C1 segment of cervical spinal cord (tissue), 14 donors: ENCODE measurements at regions not wholly inside any gene's neighbourhood (a gene's known extent, or its start where the extent isn't known, plus 50 kb on each side); places are given as distances from the start of the nearest gene placed in this dataset.

Experiments
- DNase-seq, 14 donors: peaks; one replicate each; lab custom pipeline; 2025; lab: John Stamatoyannopoulos, UW

DNA sequence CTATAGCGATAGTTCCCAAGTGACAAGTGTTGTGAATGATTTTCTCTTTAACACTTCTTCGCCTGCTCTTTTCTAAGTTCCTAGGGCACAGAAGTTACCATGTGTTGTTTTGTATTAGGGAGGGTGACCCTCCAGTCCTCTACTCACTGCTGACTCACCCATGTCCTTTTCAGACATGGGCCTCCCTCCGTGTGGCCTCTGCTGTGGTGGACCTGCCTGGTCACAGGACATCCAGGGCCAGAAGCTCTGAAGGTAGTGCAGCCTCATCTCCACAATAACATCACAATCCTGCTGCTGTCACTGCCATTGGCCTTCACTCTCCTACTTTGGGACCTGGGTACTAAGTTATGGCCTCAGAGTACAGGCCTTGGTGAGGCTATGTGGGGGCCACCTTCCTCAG is 87.1 kb upstream of the TNFAIP3 start:
- DNase-seq, result no peak

DNA sequence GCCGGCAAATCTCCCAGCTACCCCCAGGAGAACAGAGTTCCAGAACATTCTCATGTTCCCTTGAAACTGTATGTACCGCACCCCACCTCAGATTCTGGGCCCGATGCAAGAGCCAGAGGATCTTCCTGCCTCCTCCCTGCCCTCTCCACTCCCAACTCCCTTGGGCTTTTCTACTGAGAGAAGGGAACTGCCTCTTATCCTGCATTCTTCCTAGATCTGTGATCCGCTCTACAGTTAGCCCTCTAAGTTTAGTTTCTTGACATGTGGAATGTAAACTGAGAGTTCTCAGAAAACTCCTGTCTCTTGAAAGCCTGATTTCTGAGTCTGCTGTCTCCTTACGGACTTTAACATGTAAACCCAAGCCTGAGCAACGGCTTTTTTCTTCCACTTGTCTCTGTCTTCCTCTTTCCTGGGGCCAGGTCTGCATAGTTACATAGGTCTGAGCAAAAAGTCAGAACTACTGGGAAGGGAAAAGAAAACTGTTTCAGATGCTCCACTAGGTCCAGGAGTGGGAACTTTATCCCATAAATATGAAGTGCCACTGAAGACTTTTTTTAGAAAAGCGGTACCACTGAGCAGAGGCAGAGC is 86.5 kb upstream of the TNFAIP3 start:
- no peak for DNase-seq

DNA sequence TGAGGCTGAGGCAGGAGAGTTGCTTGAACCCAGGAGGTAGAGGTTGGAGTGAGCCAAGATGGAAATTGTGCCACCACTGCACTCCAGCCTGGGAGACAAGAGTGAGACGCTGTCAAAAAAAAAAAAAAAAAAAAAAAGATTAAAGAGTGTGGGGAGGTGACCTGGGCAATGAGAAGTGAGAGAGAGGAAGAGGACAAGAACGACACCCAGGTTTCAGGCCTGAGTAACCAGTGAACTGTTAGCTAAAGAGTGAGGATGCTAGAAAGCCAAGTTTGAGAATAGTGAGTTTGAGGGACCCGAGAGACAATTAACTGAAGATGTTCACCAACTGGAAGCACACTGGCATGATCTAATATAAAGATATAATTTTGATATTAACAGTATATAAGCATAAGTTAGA is 85.4 kb upstream of the TNFAIP3 start:
- DNase-seq, result no peak

DNA sequence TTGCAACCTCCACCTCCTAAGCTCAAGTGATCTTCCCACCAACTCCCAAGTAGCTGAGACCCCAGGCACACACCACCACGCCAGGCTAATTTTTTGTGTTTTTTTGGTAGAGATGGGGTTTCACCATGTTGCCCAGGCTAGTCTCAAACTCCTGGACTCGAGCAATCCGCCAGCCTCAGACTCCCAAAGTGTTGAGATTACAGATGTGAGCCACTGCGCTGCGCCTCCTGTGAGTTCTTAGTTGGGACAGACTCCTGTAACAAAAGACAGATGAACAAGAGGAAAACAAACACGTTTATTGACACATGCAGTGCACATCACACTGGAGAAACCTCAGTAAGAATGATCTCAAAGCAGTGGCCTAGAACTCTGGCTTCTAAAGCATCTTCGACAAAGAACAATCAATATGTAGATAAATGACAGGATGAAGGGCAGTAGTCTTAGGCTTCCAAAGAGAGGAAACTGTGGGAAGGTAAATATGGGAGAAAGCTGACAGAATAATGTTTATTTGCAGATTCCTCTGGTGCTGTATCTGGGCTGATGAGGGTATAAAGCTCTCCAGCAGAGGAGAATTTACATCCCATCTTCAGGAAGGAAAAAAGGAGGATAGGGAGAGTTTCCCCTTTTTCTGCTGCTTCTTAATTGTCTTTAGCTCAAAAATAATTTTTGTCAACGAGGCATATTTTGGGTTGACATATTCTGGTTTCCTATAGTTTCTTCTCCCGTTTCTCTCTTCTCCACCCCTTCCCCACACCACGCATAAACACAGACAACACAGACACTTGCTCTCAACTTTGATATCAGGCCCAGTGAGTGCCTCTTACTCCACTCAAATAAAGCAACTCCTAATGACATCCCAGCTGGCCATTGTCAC is 84.7 kb upstream of the TNFAIP3 start:
- DNase-seq, result no peak

DNA sequence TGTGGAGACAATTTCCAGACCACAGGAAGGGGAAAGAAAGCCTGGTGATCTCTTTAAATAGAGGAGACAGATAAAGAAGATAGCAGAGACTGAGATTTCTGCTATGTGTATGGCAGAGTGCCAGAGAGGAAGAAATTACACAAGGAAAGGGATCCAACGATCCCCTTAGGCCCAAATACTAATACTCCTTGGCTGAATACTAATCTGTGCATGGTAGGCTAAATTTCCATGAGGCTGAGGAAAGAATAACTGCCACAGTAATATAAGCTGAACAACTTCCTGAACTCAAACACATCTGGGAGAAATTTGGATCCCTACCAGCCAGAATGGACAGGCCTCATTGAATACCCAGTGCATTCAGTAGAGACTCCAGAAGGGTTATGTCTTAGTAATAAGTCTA is 83.3 kb upstream of the TNFAIP3 start:
- DNase-seq, result no peak

DNA sequence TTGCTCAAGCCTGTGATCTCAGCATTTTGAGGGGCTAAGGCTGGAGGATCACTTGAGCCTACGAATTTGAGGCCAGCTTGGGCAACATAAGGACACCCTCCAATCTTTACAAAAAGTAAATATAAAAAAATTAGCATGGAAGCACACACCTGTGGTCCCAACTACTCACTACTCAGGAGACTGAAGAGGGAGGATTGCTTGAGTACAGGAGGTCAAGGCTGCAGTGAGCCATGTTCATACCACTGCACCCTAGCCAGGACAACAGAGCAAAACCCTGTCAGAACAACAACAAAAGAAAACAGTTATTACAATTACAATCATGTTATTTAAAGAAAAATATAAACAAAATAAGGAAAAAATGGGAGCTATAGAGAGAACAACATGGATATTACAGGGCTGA is 82.5 kb upstream of the TNFAIP3 start:
- DNase-seq, result no peak

DNA sequence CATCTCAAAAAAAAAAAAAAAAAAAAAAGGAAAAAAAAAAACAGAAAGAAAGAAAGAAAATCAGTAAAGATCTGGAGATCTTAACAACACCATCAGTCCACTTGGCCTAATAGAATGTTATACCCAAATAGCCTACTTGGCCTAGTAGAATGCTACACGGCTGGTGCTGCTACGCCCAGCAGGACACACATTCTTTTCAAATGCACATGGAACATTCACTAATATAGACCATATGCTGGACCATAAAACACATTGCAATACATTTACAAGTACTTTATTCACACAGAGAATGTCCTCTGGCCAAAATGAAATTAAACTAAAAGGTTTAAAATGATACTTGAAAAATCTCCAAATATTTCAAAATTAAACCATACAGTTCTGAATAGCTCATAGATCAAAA is 80.0 kb upstream of the TNFAIP3 start:
- no peak for DNase-seq

DNA sequence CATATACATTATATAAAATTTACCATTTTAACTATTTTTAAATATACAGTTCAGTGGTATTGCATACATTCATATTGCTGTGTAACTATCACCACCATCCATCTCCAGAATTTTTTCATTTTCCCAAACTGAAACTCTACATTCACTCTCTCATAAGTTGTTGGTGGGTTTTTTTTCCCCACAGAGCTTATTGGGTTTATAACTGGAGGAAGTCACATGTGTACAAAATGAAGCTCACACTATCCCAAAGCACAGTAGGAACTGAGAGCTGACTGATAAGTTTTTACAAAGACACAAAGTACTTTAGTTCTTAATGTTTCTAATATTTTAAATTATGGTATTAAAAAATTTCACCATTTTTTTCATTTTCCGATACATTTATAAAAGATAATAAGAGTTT is 78.8 kb upstream of the TNFAIP3 start:
- DNase-seq, result no peak

DNA sequence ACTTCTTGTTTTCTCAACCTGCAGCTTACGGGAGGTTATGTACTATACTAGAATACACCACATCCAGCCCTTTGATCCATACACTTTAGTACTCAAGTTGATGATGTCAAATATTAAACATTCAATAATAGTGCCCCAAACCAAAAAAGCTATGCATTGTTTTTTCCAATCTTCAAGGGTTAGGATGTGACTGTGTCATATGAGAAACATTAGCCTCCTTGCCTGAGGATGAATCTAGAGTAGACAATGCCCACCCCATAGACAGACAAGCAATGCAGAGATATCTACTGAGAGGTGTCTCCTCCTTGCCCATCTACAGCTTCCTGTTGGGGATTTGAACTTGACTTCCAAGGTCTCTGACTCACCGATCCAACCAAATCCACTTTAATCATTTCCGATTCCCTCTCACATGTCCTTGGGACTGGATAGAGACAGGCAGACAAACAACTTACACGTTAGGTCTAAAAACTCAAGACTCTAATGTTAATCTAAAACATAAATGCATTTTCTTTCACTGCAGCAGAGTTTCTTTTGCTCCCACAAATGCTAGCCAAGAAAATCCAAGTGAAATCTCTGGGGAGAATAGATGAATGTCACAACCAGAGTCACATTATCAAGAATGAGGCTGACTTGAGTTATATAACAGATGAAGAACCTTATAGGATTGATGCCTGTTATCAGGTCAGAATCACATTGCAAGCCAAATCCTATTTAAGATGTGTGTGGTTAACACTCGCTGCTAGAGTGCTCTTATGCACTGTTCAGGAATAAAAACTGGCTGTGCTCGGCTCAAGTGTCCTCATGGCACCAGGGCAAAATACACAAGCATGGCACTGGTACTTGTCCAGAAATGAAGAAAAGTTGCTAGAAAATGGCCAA is 75.5 kb upstream of the TNFAIP3 start:
- no peak for DNase-seq

DNA sequence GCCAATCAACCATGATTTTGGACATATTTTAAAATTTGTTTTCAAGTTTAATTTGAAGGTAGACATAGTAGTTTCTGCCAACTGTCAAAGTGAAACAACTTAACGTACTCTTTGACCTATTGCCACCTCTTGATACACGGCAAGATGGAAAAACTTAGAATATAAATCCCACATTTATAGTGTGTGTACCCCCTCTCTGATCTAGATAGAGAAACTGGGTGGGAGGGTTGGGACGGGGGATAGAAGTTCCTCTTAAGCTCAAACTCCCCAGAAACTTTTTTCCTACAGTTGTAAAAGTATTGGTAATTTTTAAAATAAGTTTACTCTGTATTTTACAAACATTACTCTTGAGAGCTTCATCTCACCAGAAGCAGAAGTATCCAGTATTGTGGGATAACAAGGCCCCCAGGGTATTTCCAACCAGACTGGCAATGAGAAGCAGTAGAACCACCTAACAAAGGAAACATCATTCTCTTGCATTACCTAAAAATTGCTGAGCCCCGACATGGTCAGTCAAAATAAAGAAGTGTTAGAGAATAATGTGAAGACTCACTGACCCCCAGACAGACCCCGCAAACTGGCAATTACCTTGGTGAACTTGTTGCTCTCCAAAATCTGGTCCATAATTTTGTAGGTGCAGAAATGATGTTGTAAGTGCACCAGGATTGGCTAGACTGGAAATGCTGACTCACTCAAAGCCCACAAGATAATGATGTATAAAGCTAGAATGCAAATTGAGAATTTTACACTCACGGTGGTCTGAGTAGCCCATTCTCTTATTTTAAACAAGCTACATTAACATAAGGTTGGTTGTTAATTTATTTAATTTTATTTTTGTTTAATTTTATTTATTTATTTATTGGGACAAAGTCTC is 74.7 kb upstream of the TNFAIP3 start:
- DNase-seq, result no peak

DNA sequence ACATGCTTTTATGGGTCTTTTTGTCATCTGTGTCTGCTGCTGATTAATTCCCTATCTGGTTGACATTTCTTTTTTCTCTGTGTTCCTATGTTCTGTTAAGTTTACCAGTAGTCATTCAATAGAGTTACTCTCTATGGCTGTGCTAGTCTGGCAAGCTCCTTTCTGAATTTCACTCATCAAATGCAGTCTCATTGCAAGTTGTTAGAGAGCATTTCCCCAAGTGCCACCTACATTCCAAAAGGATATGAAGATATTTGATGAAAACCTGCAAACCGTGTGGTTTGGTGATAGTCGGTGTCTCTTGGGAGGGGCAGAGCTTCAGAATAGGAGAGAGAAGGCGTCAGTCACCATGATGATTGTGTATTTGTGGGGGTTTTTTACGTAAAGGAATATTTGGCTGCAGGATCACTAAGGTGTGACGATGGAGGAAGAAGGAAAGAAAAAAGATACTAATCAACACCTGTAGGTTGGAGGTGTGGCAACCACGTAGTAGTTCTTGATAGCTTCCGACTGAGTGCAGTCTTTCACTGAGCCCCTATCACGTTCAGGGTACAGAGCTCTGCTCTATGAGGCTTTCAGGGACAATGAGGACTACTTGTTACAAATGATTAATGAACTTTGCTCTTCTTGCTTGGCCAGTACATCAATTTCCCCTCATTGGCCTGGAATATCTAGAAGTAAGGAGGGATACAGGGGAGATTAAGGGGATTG is 73.1 kb upstream of the TNFAIP3 start:
- DNase-seq, result no peak

DNA sequence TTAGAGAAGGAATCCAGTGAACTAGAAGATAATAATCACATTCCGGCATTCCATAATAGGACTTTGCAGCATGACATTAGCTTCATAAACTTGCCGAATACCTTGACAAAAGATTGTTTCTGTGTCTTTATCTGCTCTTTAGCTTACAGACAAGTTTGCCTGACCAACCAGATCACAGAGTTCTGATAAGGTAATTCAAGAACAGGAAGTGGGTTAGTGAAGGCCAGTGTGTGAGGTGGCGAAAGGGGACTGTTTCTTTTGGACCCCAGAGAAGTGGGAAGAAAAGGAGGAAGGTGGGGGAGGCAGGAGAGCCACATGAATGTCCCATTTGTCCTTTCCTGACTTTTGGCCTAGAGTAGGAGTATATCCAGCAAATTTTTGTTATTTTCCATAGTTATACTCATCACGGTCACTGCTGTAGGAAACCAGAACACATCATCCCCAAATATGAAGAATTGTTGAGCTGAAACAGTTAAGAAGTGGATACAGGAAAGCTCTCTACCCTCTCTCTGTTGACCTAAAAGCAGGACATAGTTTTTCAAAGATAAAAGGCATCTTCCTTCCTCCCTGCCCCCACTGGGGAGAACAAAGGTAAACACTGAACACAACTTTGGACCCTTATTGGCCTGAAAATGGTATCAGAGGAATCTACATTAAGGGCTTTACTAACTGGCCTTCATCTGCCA is 72.4 kb upstream of the TNFAIP3 start:
- DNase-seq, result no peak

DNA sequence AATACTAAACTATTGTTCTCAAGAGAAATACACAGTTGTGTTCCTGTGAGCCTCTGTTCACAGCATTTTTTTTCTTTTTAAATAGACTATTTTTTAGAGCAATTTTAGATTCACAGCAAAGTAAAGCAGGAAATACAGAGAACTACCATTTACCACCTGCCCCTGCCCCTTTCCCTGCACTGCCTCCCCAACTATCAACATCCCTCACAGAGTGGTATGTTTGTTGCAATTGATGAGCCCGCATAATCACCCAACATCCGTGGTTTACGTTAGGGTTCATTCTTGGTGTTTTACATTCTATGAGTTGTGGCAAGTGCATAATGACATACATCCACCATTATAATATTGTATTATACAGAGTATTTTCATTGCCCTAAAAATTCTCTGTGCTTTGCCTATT is 71.6 kb upstream of the TNFAIP3 start:
- no peak for DNase-seq

DNA sequence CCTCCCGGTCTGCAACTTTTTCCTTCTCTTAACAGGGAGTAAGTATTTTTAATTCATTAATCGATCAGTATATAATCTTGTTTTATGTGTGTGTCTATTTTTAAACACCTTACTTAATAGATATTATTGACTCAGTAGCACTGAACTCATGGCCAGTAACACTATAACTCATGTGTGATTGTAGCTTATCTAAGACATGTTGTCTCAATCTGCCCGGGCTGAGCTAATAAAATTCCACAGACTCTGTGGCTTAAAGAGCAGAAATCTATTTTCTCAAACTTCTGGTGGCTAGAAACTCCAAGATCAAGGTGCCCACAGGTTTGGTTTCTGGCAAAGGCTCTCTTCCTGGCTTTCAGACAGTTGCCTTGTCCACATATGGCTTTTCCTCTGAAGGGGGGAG is 68.8 kb upstream of the TNFAIP3 start:
- DNase-seq, result no peak

DNA sequence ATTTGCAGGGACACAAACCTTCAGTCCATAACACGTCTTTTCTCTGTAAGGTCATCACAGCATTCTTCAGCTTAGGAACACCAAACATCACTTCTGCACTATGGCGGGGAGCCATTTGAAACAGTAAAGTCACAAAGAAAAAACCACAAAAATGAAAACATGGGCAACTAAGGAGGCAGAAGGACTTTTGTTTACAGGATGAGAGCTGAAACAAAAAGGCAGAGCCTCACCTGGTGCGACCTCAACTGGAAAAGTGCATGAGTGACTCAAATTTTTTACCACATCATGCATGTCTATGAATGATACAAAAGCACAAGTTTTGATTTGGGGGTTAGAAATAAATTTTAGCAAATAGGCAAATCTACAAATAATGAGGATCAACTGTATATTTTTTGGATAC is 68.2 kb upstream of the TNFAIP3 start:
- DNase-seq, result no peak

DNA sequence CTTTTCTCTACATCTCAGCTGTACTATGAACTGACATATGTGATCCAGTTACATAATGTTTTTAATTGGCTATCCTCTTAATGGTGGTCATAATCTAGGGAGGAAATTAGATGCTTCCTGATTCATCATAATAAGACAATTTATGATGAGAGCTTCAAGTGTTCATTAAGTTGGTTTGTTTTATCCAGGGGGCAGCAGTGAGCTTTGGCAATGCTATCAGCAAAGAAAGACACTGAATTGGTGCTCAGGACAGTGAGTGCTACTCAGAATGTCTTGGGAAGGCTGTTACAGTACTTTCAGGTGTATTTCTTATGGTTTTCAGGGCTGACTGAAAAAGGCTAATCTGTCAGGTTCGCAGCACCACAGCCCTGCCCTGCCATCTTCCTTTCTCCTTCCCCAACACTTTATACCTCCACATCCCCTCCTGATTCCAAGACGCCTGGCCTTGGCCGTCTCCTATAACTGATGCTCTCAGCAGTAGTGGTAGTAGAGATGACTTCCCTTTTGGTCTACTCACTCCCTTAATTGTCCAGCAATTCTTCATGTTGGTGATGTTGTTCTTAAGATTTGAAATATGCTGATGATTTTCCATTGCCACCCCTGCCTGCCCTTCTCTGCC is 67.0 kb upstream of the TNFAIP3 start:
- no peak for DNase-seq

DNA sequence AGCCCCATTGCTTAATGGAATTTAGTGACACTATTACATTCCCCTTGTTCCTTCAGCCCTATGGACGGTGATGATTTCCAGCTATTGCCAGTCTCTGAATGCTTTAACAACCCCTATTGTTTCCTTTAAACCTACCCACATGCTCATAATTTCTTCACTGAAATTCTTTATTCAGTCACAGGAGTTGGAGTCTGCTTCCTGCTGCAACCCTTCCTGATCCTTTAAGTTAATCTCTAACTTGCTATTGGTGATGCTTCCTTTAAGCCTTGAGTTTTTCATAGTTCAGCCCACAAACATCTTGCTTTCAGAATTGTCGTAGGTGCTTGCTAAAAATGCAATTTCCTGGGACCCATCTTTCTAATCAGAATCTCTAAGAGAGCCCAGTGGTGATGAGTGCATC is 66.3 kb upstream of the TNFAIP3 start:
- no peak for DNase-seq

DNA sequence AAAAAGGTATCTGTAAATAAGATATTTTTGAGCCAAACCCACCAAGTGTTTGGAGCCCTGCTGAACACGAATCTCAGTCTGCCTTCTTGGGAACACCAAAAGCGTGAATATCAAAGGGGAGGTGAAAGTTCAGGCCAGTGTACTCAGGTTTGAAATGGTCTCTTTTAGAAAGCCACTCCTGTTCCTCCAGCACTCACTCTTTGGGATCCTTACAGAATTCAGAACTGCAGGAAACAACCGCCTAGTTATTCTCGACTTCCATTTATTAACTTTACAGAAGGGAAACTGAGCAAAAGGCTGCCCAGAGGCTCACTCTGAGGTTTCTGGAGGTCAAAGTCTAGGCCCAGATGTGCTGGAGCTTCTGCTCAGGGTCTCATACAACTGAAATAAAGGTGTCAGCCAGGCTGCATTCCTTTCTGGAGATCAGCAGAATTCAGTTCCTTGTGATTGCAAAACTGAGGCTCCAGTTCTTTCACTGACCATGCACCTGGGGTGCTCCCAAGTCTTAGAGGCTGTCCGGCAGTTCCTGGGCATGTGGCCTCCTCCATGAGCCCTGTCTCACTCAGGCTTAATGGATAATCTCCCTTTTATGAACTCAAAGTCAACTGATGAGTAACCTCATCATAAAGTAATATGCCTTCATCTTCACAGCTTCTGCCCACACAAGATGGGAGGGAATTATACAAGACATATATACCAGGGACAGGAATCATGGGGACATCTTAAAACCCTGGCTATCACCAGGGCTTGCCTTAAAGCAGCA is 65.5 kb upstream of the TNFAIP3 start:
- DNase-seq, result no peak
